ENCODE measurements at regions not wholly inside any gene's neighbourhood (a gene's known extent, or its start where the extent isn't known, plus 50 kb on each side); places are given as distances from the start of the nearest gene placed in this dataset.

- TF ChIP-seq CTCF (IDR thresholded peaks at IDR 0.05): no peak
- no peak for TF ChIP-seq POLR2A (IDR thresholded peaks at IDR 0.05)
These were observed 431.6 kb upstream of the FSHR start for GRCh38 chr2:49585921-49586320.

Data from uterus (tissue), 2 donors.